ENCODE measurements at regions not wholly inside any gene's neighbourhood (a gene's known extent, or its start where the extent isn't known, plus 50 kb on each side); places are given as distances from the start of the nearest gene placed in this dataset.
"Not testable (repeated sequence)": the region's sequence is repeated elsewhere in the genome, so short reads cannot be mapped to it uniquely, and the experiment has no call there.

GRCh38 chr4:58871509-58871908 is 1761.3 kb upstream of the IGFBP7 start:
- no peak for DNase-seq (ENCODE audit: low read depth in 2 of 2, low spot score in 1 of 2)

GRCh38 chr4:58849026-58849425 is 1738.8 kb upstream of the IGFBP7 start:
- DNase-seq (ENCODE audit: low read depth in 2 of 2, low spot score in 1 of 2): no peak

DNA sequence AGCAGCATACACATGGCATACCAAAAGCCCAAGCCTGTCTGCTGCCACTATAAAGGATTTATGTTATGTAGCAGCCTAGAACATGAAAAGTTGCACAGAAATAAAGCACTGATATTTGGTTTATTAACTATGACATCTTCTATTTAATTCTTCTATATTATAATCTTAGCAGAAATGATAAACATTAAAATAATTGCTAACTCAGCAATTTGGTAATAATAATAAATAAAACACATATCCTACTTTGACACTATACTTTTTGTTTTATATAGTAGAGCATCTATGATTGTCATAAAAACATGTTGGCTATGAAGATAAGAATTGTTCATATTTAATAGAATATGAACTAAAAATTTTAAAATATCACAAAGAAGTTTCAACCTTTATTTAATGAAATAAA is 1733.3 kb upstream of the IGFBP7 start:
- no peak for DNase-seq (ENCODE audit: low read depth in 2 of 2, low spot score in 1 of 2)

- no peak for DNase-seq (ENCODE audit: low read depth in 2 of 2, low spot score in 1 of 2)
Observed at GRCh38 chr4:58833126-58833525, 1722.9 kb upstream of the IGFBP7 start.

DNA sequence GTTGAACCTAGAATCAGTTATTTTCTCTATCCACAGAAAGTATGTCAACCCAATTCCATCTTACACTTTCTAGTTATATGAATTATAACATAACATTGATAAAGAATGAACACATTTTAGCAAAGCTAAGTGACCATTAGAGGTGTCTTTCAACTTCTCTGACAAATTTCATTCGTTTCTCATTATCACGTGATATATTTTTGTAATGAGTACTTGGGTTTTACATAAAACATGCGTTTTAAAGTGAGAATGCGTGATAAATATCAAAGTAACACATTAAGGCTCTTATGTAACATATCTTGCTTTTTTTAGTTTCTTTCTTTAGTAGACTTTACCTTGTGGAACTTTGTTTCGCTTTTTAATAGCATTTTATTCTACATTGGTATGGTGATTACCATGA is 1715.1 kb upstream of the IGFBP7 start:
- DNase-seq (ENCODE audit: low read depth in 2 of 2, low spot score in 1 of 2): no peak

- not testable (repeated sequence) for DNase-seq (ENCODE audit: low read depth in 2 of 2, low spot score in 1 of 2)
Observed at GRCh38 chr4:58818560-58818959, 1708.4 kb upstream of the IGFBP7 start.

- DNase-seq (ENCODE audit: low read depth in 2 of 2, low spot score in 1 of 2): no peak
Observed at GRCh38 chr4:58809948-58810347, 1699.8 kb upstream of the IGFBP7 start.

DNA sequence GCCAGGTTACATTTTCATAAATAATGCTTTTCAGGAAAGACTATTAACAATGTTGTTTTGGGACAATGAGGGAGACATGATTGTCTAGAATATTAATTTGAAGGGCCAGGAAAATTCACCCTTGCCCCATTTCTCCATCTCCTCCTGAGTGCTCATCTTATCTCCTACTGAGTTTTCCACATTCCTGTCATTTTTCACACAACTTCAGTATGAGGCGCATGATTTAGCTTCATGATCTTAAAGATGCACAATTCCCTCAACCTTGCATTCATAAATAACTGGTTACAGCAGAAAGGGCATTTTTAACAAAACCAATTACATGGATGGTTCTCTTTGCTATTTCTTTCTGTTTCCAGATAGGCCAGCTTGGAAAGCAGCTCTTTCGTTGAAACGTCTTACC is 1699.2 kb upstream of the IGFBP7 start:
- no peak for DNase-seq (ENCODE audit: low read depth in 2 of 2, low spot score in 1 of 2)

DNA sequence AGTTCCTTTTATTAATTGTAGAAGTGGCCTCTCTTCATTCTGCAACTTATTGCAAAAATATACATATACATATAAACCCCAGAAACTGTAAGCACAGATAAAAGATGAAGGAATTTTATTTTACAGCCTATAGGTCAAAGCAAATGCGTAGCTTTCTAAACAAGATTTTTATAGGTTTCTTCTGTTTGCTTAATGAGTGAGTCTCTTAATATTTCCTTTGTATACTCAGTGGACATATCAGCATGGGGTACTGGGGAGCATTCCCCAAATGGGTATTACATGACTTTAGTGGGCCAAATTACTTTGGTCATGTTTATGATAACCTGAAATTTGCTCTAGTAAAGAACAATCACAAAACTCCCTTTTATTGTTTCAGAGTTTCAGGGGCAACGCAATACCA is 1698.6 kb upstream of the IGFBP7 start:
- DNase-seq (ENCODE audit: low read depth in 2 of 2, low spot score in 1 of 2): no peak

GRCh38 chr4:58807843-58808615 is 1697.8 kb upstream of the IGFBP7 start:
- DNase-seq (ENCODE audit: low read depth in 2 of 2, low spot score in 1 of 2): no peak

DNA sequence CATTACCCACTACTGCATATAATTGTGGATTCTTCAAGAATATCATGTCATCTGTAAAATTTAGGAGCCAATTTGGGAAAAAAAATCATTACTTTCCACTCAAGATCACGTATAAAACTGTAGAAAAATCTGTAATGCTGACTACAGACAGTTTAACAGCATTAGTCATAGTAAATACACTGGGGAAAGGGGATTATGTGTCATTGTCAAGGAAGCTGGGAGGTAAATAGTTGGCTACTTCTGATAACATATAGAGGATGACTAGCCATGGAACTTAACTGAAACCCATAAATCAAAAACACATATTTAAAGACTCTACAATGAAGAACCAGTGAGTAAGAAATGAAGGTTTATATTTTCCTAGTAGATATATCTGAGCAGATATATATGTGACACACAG is 1666.4 kb upstream of the IGFBP7 start:
- no peak for DNase-seq (ENCODE audit: low read depth in 2 of 2, low spot score in 1 of 2)

DNA sequence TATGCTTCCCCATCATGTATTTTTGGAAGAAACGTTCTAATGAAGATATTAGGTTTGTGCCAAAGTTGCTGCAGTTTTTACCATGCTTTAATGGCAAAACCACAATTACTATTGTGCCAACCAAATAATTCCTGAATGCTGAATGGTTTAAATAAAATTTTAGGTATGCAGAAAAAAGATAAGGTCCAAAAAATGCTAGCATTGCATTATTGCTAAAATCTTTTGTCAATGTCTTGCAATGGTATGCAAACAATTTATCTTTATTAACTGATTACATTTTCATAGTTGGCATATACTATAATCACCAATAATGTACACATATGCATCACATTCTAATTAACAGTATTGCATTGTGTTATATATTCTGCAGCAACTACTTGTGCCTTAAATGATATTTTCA is 1657.4 kb upstream of the IGFBP7 start:
- no peak for DNase-seq (ENCODE audit: low read depth in 2 of 2, low spot score in 1 of 2)

GRCh38 chr4:58766763-58767162 is 1656.6 kb upstream of the IGFBP7 start:
- no peak for DNase-seq (ENCODE audit: low read depth in 2 of 2, low spot score in 1 of 2)

GRCh38 chr4:58761563-58761962 is 1651.4 kb upstream of the IGFBP7 start:
- DNase-seq (ENCODE audit: low read depth in 2 of 2, low spot score in 1 of 2): no peak

DNA sequence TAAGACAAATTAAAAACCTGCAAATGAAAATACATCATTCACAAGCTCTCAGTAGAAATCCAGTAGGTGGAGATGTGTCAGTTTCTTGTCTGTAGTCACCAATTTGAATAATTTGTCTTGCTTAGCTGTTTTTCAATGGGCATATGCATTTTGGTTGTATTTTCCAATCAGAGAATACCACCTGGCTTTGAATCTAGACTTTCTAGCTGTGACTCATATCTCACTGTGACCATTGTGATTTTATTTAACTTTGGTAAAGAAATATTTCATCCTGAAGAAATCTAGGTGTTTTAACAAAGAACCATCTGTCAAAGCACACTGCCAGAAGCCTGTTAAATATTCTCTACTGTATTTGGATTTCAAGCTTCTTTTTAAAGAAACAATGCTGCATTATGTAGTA is 1650.6 kb upstream of the IGFBP7 start:
- DNase-seq (ENCODE audit: low read depth in 2 of 2, low spot score in 1 of 2): no peak

- no peak for DNase-seq (ENCODE audit: low read depth in 2 of 2, low spot score in 1 of 2)
Observed at GRCh38 chr4:58760100-58760499, 1649.9 kb upstream of the IGFBP7 start.

DNA sequence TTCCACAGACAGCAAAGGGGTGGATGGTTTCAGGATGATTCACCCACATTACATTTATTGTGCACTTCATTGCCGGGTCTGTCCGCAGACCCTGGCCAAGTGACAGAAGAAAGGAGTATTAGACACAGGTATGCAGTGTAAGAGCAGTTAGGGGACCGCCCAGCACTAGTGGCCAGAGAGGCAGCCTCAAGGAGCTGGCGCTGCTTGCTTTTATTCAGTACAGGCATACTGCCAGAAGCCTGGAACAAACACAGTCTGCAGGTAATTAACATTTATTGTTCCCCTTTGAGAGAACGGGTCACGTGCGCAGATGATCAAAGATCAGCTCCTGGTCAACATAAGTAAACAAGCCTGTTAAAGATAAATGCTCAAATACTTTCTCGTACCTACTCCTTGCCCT is 1639.0 kb upstream of the IGFBP7 start:
- DNase-seq (ENCODE audit: low read depth in 2 of 2, low spot score in 1 of 2): no peak

DNA sequence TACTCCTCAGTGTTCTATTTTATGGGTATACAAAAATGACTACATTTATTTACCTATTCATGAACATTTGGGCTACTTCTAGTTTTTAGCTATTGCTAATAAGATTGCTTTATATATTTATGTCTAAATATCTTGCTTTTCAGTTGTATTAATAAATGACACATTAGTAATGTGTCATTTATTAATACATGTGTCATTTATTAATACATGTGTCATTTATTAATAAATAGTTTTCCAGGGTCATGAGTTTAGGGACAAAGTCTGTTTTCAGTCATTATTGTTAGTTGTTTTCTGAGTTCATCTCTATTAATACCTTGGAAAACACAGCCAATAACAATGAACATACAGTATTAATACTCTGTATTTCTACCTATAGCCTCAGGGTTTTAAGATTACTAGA is 1630.7 kb upstream of the IGFBP7 start:
- DNase-seq (ENCODE audit: low read depth in 2 of 2, low spot score in 1 of 2): no peak

GRCh38 chr4:58739275-58739674 is 1629.1 kb upstream of the IGFBP7 start:
- no peak for DNase-seq (ENCODE audit: low read depth in 2 of 2, low spot score in 1 of 2)

DNA sequence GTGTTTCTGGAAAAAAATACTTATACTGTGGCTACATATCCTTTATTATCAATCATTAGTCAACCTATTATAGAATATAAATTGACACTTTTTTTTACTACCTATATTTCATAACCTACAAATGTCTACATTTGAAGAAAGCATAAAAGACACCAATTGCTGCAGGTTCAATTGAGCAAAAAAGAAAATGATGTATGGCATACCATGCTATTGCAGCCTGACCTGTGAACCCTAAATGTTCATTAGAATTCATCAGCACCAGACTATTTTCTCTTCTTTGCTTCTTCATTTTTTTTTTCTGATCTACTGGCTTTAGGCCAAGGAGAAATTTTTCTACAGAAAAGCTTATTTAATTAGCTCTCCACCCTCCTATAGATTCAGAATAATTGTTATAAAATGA is 1628.2 kb upstream of the IGFBP7 start:
- DNase-seq (ENCODE audit: low read depth in 2 of 2, low spot score in 1 of 2): no peak

DNA sequence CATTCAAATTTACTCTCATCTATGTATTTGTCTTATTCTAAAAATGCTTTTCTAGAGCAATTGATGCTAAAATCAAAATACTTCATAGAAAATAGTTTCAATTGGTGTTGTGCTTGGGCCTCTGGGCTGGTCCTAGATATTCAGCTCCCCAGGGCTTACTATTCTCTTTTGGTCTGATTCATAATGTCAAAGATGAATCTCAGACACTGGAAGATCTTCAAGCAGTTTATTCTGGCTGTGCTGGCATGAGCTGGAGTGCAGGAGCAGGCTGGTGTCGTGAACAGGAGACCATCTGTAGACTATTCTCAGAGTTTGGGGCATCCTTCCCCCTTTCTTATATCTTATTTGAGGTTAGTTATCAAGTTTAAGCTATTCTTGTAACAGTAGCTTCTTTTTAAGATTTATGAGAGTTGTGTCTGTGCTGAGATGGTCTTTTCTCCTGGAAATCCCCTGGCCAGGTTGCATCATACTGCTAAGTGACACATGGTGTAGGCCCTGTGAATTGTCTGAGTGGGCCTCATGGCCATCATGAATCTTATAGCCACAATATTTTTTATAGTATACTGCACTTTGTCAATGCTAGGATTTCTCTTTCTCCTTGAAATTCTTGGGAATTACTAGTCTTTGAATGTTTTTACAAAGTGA is 1624.0 kb upstream of the IGFBP7 start:
- no peak for DNase-seq (ENCODE audit: low read depth in 2 of 2, low spot score in 1 of 2)

- DNase-seq (ENCODE audit: low read depth in 2 of 2, low spot score in 1 of 2): no peak
Observed at GRCh38 chr4:58732973-58733372, 1622.8 kb upstream of the IGFBP7 start.

GRCh38 chr4:58723954-58724353 is 1613.8 kb upstream of the IGFBP7 start:
- DNase-seq (ENCODE audit: low read depth in 2 of 2, low spot score in 1 of 2): no peak
